HEK293 (cell line): ENCODE measurements at regions not wholly inside any gene's neighbourhood (a gene's known extent, or its start where the extent isn't known, plus 50 kb on each side); places are given as distances from the start of the nearest gene placed in this dataset.

Experiments
- CTCF ChIA-PET: fragments of 350-600 bp; formaldehyde crosslinking; extraction: SDS; loops from one replicate; lab custom pipeline; 2021; ENCODE audit warnings: antibody characterized with exemption; lab: Yijun Ruan, JAX
- POLR2A ChIA-PET: fragments of 300-600 bp; formaldehyde crosslinking; extraction: SDS; loops from one replicate; lab custom pipeline; 2020; ENCODE audit warnings: antibody characterized with exemption, inconsistent platforms; lab: Yijun Ruan, JAX
- H3K27ac ChIP-seq: fragments of 200-500 bp; sonication (Bioruptor generic); 2 replicates; pipeline ENCODE4 v1.5.1; 2014; ENCODE audit warnings: low read depth, low read length, control low read depth, inconsistent platforms; ENCODE audit errors: extremely low read depth
- H3K36me3 ChIP-seq, 2 experiments: fragments of 200-500 bp in 1 of 2; sonication (Bioruptor generic) in 1 of 2; 1 replicate in 1 of 2; 2 replicates in 1 of 2; pipeline ENCODE4 v1.5.1; 2014 to 2017; ENCODE audit warnings: inconsistent platforms in 2 of 2, low read length in 2 of 2; ENCODE audit not compliant: control insufficient read depth in 2 of 2, insufficient read depth in 1 of 2
- H3K4me1 ChIP-seq: fragments of 200-500 bp; sonication (Bioruptor generic); 2 replicates; pipeline ENCODE4 v1.5.1; 2014; ENCODE audit warnings: mild to moderate bottlenecking, low read length, inconsistent platforms; ENCODE audit not compliant: control insufficient read depth, insufficient read depth
- H3K4me3 ChIP-seq: 2 replicates; pipeline ENCODE4 v1.5.1; 2011; ENCODE audit warnings: low read depth, mild to moderate bottlenecking, control low read depth, low read length, moderate library complexity
- H3K9me3 ChIP-seq: fragments of 200-500 bp; sonication (Bioruptor generic); 2 replicates; pipeline ENCODE4 v1.5.1; 2014; ENCODE audit warnings: low read depth, low read length, inconsistent platforms; ENCODE audit not compliant: control insufficient read depth, insufficient read depth
- HIC1 ChIP-seq: fragments of 450-650 bp; formaldehyde crosslinking; IDR thresholded peaks from 2 replicates; pipeline ENCODE4 v1.5.1; 2016; ENCODE audit warnings: missing biosample characterization, missing genetic modification characterization
- MEIS1 ChIP-seq: sonication (generic); formaldehyde crosslinking; IDR thresholded peaks from 2 replicates; pipeline ENCODE4 v1.8.1; 2022; ENCODE audit warnings: missing genetic modification reagents, mild to moderate bottlenecking, borderline replicate concordance
- OVOL3 ChIP-seq: fragments of 450-650 bp; formaldehyde crosslinking; IDR thresholded peaks from 2 replicates; pipeline ENCODE4 v1.5.1; 2016; ENCODE audit warnings: missing biosample characterization, missing genetic modification characterization
- PBX3 ChIP-seq: sonication (generic); formaldehyde crosslinking; IDR thresholded peaks from 2 replicates; pipeline ENCODE4 v1.8.1; 2022; ENCODE audit warnings: mild to moderate bottlenecking, moderate library complexity, missing genetic modification reagents
- SETDB1 ChIP-seq: IDR thresholded peaks from one replicate; pipeline ENCODE4 v1.6.1; 2017; ENCODE audit warnings: mild to moderate bottlenecking, low read length, moderate library complexity, mixed read lengths; ENCODE audit not compliant: insufficient read length
- TCF7L2 ChIP-seq: IDR thresholded peaks from 2 replicates; pipeline ENCODE4 v1.6.1; 2011; ENCODE audit warnings: low read depth, mild to moderate bottlenecking, inconsistent platforms, low read length, moderate library complexity, borderline replicate concordance
- TRIM28 ChIP-seq: IDR thresholded peaks from 2 replicates; pipeline ENCODE4 v1.6.1; 2011; ENCODE audit warnings: low read length, control low read depth, borderline replicate concordance
- WT1 ChIP-seq: fragments of 450-650 bp; formaldehyde crosslinking; IDR thresholded peaks from 2 replicates; pipeline ENCODE4 v1.5.1; 2016; ENCODE audit warnings: missing biosample characterization, missing genetic modification characterization
- ZBTB1 ChIP-seq: fragments of 450-650 bp; formaldehyde crosslinking; IDR thresholded peaks from 2 replicates; pipeline ENCODE4 v1.5.1; 2016; ENCODE audit warnings: missing biosample characterization, missing genetic modification characterization
- ZBTB44 ChIP-seq: fragments of 450-650 bp; IDR thresholded peaks from 2 replicates; pipeline ENCODE4 v1.5.1; 2018; ENCODE audit warnings: missing biosample characterization, mild to moderate bottlenecking, missing genetic modification characterization
- ZBTB48 ChIP-seq: fragments of 450-650 bp; formaldehyde crosslinking; IDR thresholded peaks from 2 replicates; pipeline ENCODE4 v1.5.1; 2016; ENCODE audit warnings: missing biosample characterization, missing genetic modification characterization
- ZFP41 ChIP-seq: fragments of 450-650 bp; formaldehyde crosslinking; IDR thresholded peaks from 2 replicates; pipeline ENCODE4 v1.5.1; 2016; ENCODE audit warnings: missing biosample characterization, missing genetic modification characterization, borderline replicate concordance
- ZIC2 ChIP-seq: fragments of 450-650 bp; formaldehyde crosslinking; IDR thresholded peaks from 2 replicates; pipeline ENCODE4 v1.5.1; 2016; ENCODE audit warnings: missing biosample characterization, missing genetic modification characterization
- ZNF10 ChIP-seq: fragments of 450-650 bp; formaldehyde crosslinking; IDR thresholded peaks from 2 replicates; pipeline ENCODE4 v1.5.1; 2017; ENCODE audit warnings: missing biosample characterization, missing genetic modification characterization
- ZNF114 ChIP-seq: fragments of 450-650 bp; formaldehyde crosslinking; IDR thresholded peaks from 2 replicates; pipeline ENCODE4 v1.5.0; 2017; ENCODE audit warnings: missing biosample characterization, missing genetic modification characterization
- ZNF18 ChIP-seq: fragments of 450-650 bp; formaldehyde crosslinking; IDR thresholded peaks from 2 replicates; pipeline ENCODE4 v1.5.1; 2016; ENCODE audit warnings: missing biosample characterization, missing genetic modification characterization
- ZNF211 ChIP-seq: fragments of 450-650 bp; formaldehyde crosslinking; IDR thresholded peaks from 2 replicates; pipeline ENCODE4 v1.5.1; 2016; ENCODE audit warnings: low read depth, missing biosample characterization, missing genetic modification characterization
- ZNF560 ChIP-seq: fragments of 450-650 bp; formaldehyde crosslinking; IDR thresholded peaks from 2 replicates; pipeline ENCODE4 v1.5.1; 2017; ENCODE audit warnings: missing biosample characterization, missing genetic modification characterization, borderline replicate concordance
- ZNF624 ChIP-seq: fragments of 450-650 bp; formaldehyde crosslinking; IDR thresholded peaks from 2 replicates; pipeline ENCODE4 v1.5.1; 2017; ENCODE audit warnings: missing biosample characterization, missing genetic modification characterization
- ZSCAN23 ChIP-seq: fragments of 450-650 bp; formaldehyde crosslinking; IDR thresholded peaks from 2 replicates; pipeline ENCODE4 v1.5.1; 2016; ENCODE audit warnings: missing biosample characterization, missing genetic modification characterization

- no peak overlapping the region for H3K4me3 ChIP-seq
- no peak overlapping the region for H3K27ac ChIP-seq
- no peak for TF ChIP-seq ZFP41
- peak; percentile 86 for TF ChIP-seq SETDB1
- POLR2A ChIA-PET: no interaction called here
- CTCF ChIA-PET: no interaction called here
- no peaks in the 10 kb centered on the region for H3K36me3 ChIP-seq
- no peaks in the 10 kb centered on the region for H3K9me3 ChIP-seq
- no peaks in the 10 kb centered on the region for H3K4me1 ChIP-seq
Observed at GRCh38 chr12:91902860-91903683, 242.6 kb downstream of the BTG1 start.

GRCh38 chr12:91901381-91902074, 244.1 kb downstream of the BTG1 start:
- no peak overlapping the region for H3K4me3 ChIP-seq

GRCh38 chr12:91900971-91901370, 244.7 kb downstream of the BTG1 start:
- POLR2A ChIA-PET: no interaction called here
- H3K27ac ChIP-seq: no peak overlapping the region
- H3K9me3 ChIP-seq: no peaks in the 10 kb centered on the region
- CTCF ChIA-PET: interaction anchor here (0.6 kb wide), 1 partner anchor 34 kb away, joined by 3 read pairs; no protein-coding TSS in a partner anchor
- H3K4me1 ChIP-seq: no peaks in the 10 kb centered on the region
- H3K4me3 ChIP-seq: no peak overlapping the region
- no peaks in the 10 kb centered on the region for H3K36me3 ChIP-seq
- TF ChIP-seq ZNF18 (tag by site-specific recombination): no peak
- no peak for TF ChIP-seq HIC1 (tag by site-specific recombination)

More at GRCh38 chr12:91901381-91902074, 244.1 kb downstream of the BTG1 start:
- CTCF ChIA-PET: no interaction called here
- Histone ChIP-seq H3K27ac (no peak overlapping the region), H3K9me3 (no peaks in the 10 kb centered on the region)
- POLR2A ChIA-PET: no interaction called here
- TF ChIP-seq WT1 (tag by site-specific recombination): no peak
- TF ChIP-seq TCF7L2: no peak
- no peak for TF ChIP-seq ZBTB48
- no peak for TF ChIP-seq ZNF18 (tag by site-specific recombination)
- no peak for TF ChIP-seq ZSCAN23 (tag by site-specific recombination)
- TF ChIP-seq TRIM28: no peak
- TF ChIP-seq ZNF114 (tag by site-specific recombination): no peak
- TF ChIP-seq PBX3 (CRISPR knock-in tag): no peak
- no peak for TF ChIP-seq OVOL3 (tag by site-specific recombination)
- no peak for TF ChIP-seq MEIS1 (CRISPR knock-in tag)
- TF ChIP-seq ZBTB1 (tag by site-specific recombination): no peak
- TF ChIP-seq ZIC2 (tag by site-specific recombination): no peak
- TF ChIP-seq ZNF211 (tag by site-specific recombination): no peak
- no peak for TF ChIP-seq ZNF624
- TF ChIP-seq ZNF560 (tag by site-specific recombination): no peak
- no peak for TF ChIP-seq ZBTB44
- no peak for TF ChIP-seq ZNF10 (tag by site-specific recombination)
- TF ChIP-seq, all 188 proteins: peak for 0
- Histone ChIP-seq H3K36me3 (no peaks in the 10 kb centered on the region), H3K4me1 (no peaks in the 10 kb centered on the region)
